Anterior cingulate cortex (tissue), 58 donors: ENCODE measurements at regions not wholly inside any gene's neighbourhood (a gene's known extent, or its start where the extent isn't known, plus 50 kb on each side); places are given as distances from the start of the nearest gene placed in this dataset.
"Not testable (repeated sequence)": the region's sequence is repeated elsewhere in the genome, so short reads cannot be mapped to it uniquely, and the experiment has no call there.

Source experiments
- DNase-seq, 58 donors: peaks; one replicate each; lab custom pipeline; 2025; lab: John Stamatoyannopoulos, UW

- DNase-seq = peak in 1 of 58 donors; percentile 2
Measured at GRCh38 chr18:60067426-60068210, 167.8 kb downstream of the PMAIP1 start.

GRCh38 chr18:60066219-60066975 lies 166.6 kb downstream of the PMAIP1 start:
- DNase-seq = no peak

GRCh38 chr18:60064271-60064670 lies 164.5 kb downstream of the PMAIP1 start:
- no peak for DNase-seq

GRCh38 chr18:60062831-60063230 lies 163.0 kb downstream of the PMAIP1 start:
- not testable (repeated sequence) for DNase-seq

GRCh38 chr18:60062396-60062795 lies 162.6 kb downstream of the PMAIP1 start:
- DNase-seq = no peak

- DNase-seq = no peak
Measured at GRCh38 chr18:60060578-60060977, 160.8 kb downstream of the PMAIP1 start.

- no peak for DNase-seq
Measured at GRCh38 chr18:60060026-60060425, 160.2 kb downstream of the PMAIP1 start.

GRCh38 chr18:60059216-60059615 lies 159.4 kb downstream of the PMAIP1 start:
- DNase-seq = no peak

GRCh38 chr18:60053747-60054304 lies 154.0 kb downstream of the PMAIP1 start:
- peak in 1 of 58 donors; percentile 3 for DNase-seq

- DNase-seq = no peak
Measured at GRCh38 chr18:60050821-60051220, 151.0 kb downstream of the PMAIP1 start.

- DNase-seq = no peak
Measured at GRCh38 chr18:60049172-60049571, 149.4 kb downstream of the PMAIP1 start.

- DNase-seq = no peak
Measured at GRCh38 chr18:60047556-60047955, 147.8 kb downstream of the PMAIP1 start.

- no peak for DNase-seq
Measured at GRCh38 chr18:60044290-60045006, 144.7 kb downstream of the PMAIP1 start.

- no peak for DNase-seq
Measured at GRCh38 chr18:60040971-60041370, 141.2 kb downstream of the PMAIP1 start.

- no peak for DNase-seq
Measured at GRCh38 chr18:60038731-60039130, 138.9 kb downstream of the PMAIP1 start.

- peak in 25 of 58 donors; percentile 5 to 67 (median 32) for DNase-seq
Measured at GRCh38 chr18:60027397-60027796, 127.6 kb downstream of the PMAIP1 start.

- no peak for DNase-seq
Measured at GRCh38 chr18:60024857-60025256, 125.1 kb downstream of the PMAIP1 start.

GRCh38 chr18:60024345-60024744 lies 124.5 kb downstream of the PMAIP1 start:
- DNase-seq = no peak

- DNase-seq = no peak
Measured at GRCh38 chr18:60022671-60023276, 123.0 kb downstream of the PMAIP1 start.

- no peak for DNase-seq
Measured at GRCh38 chr18:60021556-60021955, 121.8 kb downstream of the PMAIP1 start.
